SH-SY5Y (cell line): ENCODE measurements at regions not wholly inside any gene's neighbourhood (a gene's known extent, or its start where the extent isn't known, plus 50 kb on each side); places are given as distances from the start of the nearest gene placed in this dataset.

Source experiments
- GATA2 ChIP-seq: IDR thresholded peaks from 2 replicates; pipeline ENCODE4 v1.6.1; 2011; ENCODE audit warnings: mild to moderate bottlenecking, low read depth, low read length
- GATA3 ChIP-seq: IDR thresholded peaks from 2 replicates; pipeline ENCODE4 v1.6.1; 2011; ENCODE audit warnings: low read depth, mild to moderate bottlenecking, low read length, moderate library complexity

DNA sequence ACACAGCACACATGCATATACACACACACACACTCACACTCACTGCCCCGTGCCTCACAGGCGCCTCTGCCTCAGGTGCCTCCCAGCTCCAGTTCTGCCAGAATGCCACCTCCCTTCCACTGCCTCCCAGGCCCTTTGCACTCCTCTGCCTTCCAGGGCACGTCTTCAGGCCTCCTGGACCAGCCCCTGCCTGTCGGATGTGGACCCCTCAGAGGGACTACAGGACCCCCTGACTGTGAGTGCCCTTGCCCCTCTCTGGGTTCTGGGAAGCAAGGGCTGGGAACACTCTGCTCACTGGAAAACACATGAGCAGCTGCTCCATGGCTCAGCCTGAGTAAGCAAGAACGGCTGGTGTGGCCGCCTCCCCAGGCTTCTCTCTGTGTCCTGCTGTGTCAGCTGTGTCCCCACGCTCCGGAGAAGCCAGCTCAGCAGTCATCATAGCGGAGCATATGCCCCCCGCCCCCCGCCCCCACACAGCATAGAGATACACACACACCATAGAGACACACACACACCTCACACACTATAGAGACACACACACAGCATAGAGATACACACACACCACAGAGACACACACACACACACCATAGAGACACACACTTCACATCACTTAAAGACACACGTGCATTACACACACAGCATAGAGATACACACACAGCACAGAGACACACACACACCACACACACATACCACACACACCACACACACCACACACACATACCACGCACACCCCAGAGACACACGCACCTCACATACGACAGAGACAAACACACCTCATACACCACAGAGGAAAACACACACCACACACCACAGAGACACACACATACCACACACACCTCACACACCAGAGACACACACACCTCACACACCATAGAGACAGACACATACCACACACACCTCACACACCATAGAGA lies 271.3 kb downstream of the CYRIA start:
- TF ChIP-seq GATA2 (no peak), GATA3 (no peak)

DNA sequence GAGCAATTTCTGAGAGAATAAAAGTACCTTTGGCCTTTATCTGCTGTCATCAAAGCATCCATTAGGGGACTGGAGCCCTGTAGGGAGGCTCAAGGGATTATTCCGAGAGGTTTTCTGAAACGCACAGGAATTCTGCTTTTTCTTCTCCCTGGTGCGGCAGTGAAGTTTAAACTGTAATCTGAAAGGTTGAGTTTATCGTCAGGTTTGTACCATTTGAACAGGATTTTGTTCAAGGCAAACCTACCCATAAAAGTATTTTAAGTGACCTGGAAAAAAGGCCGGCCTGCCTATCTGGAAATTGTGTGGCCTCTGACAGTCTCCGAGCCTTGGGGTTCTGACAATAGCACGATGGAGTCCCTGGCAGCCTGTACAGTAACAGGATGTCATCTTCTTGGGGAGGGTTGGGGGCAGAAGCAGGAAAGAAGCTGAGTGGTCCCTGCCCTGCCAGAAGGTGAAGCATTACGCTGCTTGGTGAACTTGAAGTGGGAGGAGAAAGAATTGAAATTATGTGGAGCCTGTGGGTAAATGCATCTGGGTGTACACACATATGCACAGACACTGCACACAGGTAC lies 272.0 kb downstream of the CYRIA start:
- TF ChIP-seq GATA2 = peak; percentile 54
- no peak for TF ChIP-seq GATA3

DNA sequence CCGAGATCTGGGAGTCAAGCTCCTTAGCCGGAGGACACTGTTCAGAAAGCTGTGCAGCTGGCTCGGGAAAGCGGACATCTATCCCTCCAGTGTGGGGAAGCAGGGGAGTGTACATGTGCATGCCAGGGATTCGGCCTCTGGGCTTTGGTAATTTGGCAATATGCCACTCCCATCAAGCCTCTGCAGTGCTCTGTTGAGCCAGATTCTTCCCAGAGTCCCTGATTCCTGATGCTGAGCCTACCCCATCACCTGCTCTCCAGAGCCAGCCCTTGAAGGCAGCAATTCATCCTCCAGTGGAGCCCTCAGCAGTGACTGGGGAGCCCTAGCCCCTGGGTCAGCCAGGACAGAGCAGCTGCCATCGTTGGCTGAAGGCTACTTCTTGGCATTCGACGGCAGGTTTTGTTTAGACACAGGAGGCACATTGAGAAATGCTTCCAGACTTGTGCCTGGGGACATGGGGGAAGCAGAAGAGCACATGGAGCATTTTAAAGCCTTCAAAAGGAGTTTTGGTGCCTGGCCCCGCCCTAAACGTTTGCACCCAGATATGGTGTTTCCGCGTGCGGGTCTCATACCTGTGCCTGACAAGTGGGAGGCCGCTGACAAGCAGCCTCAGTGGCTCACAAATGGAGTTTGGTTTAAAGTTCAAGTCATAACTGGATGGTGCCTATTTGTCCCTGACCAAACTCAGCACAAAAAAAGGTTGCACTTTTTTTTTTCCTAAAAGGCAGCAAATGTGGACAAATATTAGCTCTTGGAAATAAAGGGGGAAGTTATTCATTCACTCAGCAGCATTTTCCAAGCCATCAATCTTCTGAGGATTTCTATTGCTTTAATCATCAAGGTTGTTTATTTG lies 272.8 kb downstream of the CYRIA start:
- no peak for TF ChIP-seq GATA3
- TF ChIP-seq GATA2 = peak; percentile 56; the same call in 1 of the 2 replicates

DNA sequence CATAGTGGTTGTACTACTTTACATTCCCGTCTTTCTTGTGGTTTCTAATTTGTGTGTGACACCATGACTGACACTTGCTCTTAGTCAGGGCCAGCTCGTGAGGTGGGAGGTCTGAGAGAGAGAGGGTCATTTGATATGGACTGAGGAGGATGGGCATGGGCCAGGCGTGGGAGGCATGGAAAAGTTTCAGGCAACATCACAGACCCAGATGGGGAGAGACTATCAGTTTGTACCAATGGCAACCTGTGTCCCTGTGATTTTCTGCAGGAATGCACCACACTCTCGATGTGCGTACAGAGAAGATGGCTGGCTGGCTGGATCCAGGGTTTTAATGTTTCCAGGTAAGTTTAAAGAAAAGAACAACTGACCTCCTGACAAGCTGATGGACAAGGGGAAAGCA lies 273.6 kb downstream of the CYRIA start:
- TF ChIP-seq GATA3 (no peak), GATA2 (no peak)

DNA sequence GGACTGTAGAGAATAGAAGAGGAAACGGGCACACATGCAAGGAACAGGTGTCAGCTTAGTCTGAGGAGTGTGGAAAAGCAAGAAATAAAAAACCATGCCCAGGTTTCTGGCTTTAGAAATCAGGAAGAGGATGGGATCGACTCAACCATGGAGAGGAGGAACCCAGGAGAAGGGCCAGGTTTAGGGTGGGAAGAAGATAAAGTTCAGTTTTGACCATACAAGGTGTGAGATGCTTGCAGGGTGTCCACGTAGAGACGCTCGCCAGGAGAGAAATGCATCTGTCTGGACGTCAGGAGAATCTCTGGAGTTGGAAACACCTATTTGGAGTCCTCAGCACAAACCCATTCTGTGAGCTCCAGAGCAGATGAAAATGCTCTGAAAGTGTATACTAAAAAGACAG lies 275.1 kb downstream of the CYRIA start:
- TF ChIP-seq GATA3 (no peak), GATA2 (no peak)

DNA sequence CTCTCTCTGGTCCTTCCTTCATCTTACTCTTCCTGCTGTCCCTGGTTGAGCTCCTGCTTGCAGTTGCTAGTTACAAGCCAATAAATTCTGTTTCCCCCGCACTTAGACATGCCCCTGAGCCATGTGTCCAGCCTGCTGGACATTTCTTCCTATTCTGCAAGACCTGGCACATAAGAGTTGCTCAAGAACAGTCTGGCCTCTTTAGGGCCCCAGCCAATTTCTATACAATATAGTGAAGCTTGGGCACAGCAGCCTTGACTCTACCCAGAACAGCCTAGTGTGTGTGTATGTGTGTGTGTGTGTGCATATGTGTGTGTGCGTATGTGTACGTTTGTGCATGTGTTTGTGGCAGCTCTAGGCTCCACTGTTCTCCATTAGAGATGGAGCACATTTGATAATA lies 276.0 kb downstream of the CYRIA start:
- no peak for TF ChIP-seq GATA3
- no peak for TF ChIP-seq GATA2

DNA sequence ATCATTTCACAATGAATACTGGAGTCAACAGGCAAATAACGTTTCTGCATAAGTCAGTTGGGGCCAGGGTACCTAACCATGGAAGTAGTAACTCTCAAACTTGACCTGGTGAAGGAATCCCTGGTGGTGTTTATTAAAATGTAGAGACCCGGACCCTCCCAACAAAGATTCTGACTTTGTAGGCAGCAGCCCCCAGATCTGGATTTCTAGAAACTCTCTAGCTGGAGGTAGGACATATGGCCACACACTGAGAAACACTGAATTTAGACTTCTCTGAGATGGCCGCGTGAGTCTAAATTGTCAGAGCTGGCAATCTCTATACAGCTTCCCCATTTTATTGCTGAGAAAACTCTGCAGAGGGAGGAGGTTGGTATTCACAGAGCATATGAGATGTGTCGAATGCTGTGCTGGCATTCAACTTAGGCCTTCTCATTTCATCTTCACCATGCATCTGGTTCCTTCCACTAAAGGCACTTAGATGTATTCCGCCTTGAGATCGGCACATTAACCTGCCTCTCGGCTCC lies 278.1 kb downstream of the CYRIA start:
- no peak for TF ChIP-seq GATA3

DNA sequence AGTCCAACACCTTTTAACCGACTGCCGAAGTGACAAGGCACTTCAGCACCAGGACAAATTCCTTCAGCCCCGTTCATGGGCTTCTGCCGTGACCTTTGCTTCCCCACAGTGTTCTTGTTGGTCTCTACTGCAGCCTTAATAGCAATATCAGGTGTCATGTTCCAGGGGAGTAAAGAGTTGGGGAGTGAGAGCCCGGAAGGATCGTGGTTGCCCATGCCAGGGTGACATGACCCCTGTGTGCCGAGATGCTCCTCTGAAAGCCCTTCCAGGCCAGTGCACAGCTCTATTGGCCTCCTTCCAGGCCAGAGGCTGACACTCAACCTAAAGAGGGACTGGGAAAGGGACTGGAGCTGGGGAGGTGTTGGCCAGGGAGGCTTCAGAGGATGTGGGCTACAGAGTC lies 279.2 kb downstream of the CYRIA start:
- no peak for TF ChIP-seq GATA3
- no peak for TF ChIP-seq GATA2

DNA sequence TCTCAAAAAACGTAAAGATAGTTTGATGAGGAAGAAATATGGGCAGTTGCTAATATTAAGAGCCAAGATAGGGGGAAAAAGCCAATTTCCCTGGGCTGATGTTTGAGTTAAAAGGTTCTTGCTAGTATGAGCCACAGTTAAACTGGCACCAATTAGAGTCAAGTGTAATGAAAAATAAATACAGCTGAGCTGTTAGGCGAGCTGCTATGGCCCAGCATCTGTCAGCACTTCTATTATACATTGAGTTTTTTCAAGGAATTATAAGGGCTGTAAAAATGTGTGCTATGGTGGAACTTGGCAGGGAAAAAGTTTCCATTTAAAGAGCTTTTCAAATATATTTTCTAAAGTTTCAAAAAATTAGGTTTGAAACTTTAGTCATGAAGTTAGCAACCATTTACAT lies 279.6 kb downstream of the CYRIA start:
- no peak for TF ChIP-seq GATA2
- TF ChIP-seq GATA3 = no peak

DNA sequence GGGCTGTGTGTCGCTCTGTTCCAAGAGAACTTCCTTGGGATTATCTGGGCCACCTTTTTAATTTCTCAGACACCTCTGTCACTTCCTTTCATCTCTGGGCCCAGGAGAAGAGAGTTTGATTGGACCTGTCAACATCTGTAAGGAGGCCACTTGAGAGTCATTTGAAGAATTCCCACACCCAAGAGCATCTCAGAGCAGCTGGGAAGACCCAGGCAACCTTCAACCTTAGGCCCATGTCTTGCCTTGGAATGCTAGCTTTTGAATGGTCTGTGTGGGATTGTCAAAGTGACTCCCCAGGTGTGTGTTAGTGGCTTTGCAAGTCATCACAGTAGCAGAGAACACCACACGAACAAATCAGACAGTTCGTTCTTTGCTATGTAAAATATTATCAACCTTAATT lies 280.3 kb downstream of the CYRIA start:
- TF ChIP-seq GATA3 (no peak), GATA2 (no peak)

DNA sequence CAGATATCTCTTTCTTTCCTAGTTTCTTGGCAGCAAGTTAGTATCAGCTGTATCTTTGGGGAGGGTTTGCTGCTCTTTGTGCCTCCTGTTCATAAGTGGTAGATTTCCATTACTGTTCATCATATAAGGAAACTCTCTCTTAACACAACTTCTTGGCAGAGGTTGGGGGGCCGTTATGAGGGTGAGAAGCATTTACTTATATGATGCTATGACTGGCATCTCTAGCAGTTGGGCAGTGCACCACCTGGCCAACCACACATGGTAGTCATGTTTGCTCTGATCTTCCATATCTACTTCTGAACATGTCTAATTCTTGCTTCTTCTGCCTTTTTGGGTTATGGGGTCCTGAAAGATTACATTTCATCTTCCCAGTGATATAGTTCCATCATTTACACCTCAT lies 282.2 kb downstream of the CYRIA start:
- TF ChIP-seq GATA3 (no peak), GATA2 (no peak)

DNA sequence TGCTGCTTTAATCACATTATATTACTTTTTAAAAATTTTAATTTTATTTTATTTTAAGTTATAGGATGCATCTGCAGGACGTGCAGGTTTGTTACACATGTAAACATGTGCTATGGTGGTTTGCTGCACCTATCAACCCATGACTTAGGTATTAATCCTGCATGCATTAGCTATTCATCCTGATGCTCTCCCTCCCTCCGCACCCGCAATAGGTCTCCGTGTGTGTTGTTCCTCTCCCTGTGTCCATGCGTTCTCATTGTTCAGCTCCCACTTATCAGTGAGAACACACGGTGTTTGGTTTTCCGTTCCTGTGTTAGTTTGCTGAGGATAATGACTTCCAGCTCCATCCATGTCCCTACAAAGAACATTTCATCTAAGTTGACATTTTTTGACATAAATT lies 283.2 kb downstream of the CYRIA start:
- TF ChIP-seq GATA3 (no peak), GATA2 (no peak)

DNA sequence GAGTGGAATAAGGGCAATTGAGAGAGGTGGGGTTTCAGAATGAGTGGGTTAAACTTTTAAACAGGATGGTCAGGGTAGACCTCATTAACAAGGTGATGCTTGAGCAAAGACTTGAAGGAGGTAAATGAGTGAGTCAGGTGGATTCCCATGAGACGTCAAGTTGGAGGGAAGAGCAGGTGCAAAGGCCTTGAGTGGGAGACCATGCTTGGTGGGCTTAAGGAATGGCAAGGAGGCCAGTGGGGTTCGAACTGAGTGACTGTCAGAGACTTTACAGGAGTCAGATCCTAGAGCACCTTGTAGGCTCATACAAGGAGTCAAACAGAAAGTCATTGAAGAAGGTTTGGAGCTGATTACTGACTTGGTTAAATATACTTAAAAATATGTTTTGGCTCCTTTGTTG lies 284.1 kb downstream of the CYRIA start:
- TF ChIP-seq GATA3 = no peak
- TF ChIP-seq GATA2 = no peak

DNA sequence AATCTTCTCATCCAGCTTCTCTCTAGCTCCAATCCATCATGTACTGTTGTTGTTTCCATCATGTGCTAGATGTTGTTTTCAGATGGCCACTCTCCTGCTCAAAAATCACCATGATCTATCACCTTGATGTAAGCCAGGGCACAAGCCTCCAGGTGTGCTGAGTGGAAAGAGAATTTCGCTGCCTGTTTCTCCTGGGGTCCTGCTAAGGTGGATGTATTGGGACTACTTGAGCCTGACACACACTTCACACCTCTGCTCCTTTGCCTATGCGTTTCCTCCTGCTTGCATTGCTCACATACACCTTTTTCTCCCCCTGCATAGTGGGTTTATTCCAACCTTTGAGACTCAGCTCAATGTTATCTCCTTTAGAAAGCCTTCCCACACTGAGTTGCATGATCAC lies 287.6 kb downstream of the CYRIA start:
- TF ChIP-seq GATA2 (no peak), GATA3 (no peak)

DNA sequence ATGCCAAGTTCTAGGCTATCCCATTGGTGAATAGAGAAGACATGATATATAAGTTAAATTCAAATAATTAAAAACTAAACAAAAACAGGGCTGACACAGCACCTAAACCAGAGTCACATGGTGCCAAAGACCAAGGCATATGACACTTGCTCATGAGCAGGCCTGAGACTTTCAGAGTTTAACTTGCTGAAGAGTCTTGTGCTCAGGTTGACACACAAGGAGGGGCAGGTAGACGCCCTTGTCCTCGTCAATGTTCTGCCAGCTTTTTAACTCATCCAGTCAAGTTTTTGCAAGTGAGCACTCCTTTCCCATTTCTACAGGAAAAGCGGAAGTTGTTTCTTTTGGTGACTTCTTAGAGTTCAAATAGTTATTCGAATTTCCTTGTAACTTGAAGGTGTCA lies 289.7 kb downstream of the CYRIA start:
- TF ChIP-seq GATA3 (no peak), GATA2 (no peak)

DNA sequence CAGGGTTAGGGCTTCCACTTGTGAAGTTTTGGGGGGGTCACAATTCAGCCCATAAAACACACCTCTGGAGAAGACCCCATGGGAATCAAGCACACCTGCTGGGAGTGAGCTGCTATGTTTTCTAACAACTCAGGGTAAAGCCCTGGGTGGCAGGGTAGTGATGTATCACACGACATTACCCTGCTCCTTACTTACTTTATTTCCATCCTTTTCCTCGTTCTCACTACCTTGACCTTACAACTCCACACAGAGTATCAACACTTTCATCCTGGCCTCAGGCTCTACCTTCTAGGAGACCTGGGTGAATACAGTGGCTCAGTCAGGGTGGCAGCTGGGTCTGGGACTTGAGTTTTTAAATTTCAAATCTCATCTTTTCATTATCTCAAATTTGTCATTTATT lies 290.3 kb downstream of the CYRIA start:
- TF ChIP-seq GATA3 = no peak
- TF ChIP-seq GATA2 = no peak

DNA sequence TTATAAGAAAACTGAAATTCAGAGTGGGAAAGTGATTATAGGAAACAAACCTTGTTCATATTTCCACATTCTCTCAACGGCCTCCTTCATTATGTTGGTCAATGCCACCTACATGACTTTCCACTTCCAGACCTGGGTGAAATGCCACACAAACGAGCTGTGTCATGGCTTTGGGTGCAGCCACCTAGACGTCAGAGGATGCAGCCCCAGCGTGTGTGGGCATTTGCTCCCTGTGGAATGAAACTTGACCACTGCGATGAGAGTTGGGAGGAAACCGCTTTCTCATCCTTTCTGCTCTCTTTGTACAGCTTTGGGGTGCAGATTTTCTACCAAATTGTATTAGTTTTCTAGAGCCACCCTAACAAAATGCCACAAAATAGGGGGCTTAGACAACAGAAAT lies 291.0 kb downstream of the CYRIA start:
- TF ChIP-seq GATA3 (no peak), GATA2 (no peak)
